ENCODE measurements at regions not wholly inside any gene's neighbourhood (a gene's known extent, or its start where the extent isn't known, plus 50 kb on each side); places are given as distances from the start of the nearest gene placed in this dataset.

- peaks cover 3% of the 10 kb centered on the region for H3K27me3 Mint-ChIP-seq (ENCODE audit: insufficient read depth, low read depth)
- H3K4me1 Mint-ChIP-seq: peaks cover 7% of the 10 kb centered on the region
- H4K20me1 ChIP-seq (ENCODE audit: low read depth): no peaks in the 10 kb centered on the region
- TF ChIP-seq, protein P1, sequence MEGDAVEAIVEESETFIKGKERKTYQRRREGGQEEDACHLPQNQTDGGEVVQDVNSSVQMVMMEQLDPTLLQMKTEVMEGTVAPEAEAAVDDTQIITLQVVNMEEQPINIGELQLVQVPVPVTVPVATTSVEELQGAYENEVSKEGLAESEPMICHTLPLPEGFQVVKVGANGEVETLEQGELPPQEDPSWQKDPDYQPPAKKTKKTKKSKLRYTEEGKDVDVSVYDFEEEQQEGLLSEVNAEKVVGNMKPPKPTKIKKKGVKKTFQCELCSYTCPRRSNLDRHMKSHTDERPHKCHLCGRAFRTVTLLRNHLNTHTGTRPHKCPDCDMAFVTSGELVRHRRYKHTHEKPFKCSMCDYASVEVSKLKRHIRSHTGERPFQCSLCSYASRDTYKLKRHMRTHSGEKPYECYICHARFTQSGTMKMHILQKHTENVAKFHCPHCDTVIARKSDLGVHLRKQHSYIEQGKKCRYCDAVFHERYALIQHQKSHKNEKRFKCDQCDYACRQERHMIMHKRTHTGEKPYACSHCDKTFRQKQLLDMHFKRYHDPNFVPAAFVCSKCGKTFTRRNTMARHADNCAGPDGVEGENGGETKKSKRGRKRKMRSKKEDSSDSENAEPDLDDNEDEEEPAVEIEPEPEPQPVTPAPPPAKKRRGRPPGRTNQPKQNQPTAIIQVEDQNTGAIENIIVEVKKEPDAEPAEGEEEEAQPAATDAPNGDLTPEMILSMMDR (IDR thresholded peaks at IDR 0.05): no peak
- TF ChIP-seq EZH2phosphoT487 (IDR thresholded peaks at IDR 0.05) (no peak), EZH2 (IDR thresholded peaks at IDR 0.05) (no peak)
- H3K9me3 ChIP-seq (ENCODE audit: low read depth): peaks cover 4% of the 10 kb centered on the region
- no peak overlapping the region for H3K9ac ChIP-seq
- H2AFZ ChIP-seq (replicated peaks): no peak overlapping the region
- H3K9me3 Mint-ChIP-seq: no peaks in the 10 kb centered on the region
- no peaks in the 10 kb centered on the region for H3F3A ChIP-seq (ENCODE audit: low read depth)
- no peaks in the 10 kb centered on the region for H3K4me1 ChIP-seq
- no peak overlapping the region for H3K27ac Mint-ChIP-seq
- no peak overlapping the region for H3K4me3 ChIP-seq
- no peaks in the 10 kb centered on the region for H3K27me3 ChIP-seq
- H3K27ac ChIP-seq: no peak overlapping the region
- no peaks in the 10 kb centered on the region for H3K79me2 ChIP-seq (ENCODE audit: low read depth)
- H3K36me3 Mint-ChIP-seq: no peaks in the 10 kb centered on the region
- no peak overlapping the region for H3K4me2 ChIP-seq
- H3K4me3 Mint-ChIP-seq: no peak overlapping the region
- no peaks in the 10 kb centered on the region for H3K36me3 ChIP-seq
- no peak for DNase-seq (ENCODE audit: low spot score)
Measured at GRCh38 chr2:13135856-13136255, 419.1 kb downstream of the TRIB2 start.

DNA sequence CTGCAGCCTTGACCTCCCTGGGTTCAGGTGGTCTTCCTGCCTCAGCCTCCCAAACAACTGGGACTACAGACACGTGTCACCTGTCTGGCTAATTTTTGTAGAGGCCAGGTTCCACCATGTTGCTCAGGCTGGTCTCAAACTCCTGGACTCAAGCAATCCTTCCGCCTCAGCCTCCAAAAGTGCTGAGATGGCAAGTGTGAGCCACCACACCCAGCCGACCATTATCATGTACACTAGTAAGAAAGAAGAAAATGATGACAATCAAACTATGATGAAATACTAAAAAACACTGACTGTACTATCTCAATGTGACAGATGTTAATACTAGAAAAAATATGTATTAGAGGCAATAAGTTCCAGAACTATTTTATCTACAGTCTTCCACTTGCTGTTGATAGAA lies 420.9 kb downstream of the TRIB2 start:
- Mint-ChIP-seq H3K4me1 (peaks cover 7% of the 10 kb centered on the region), H3K27me3 (ENCODE audit: insufficient read depth, low read depth) (peaks cover 2% of the 10 kb centered on the region), H3K27ac (no peak overlapping the region), H3K36me3 (no peaks in the 10 kb centered on the region), H3K9me3 (no peaks in the 10 kb centered on the region), H3K4me3 (no peak overlapping the region)
- Histone ChIP-seq H3K27ac (no peak overlapping the region), H3K4me3 (no peak overlapping the region), H3K9ac (no peak overlapping the region), H3F3A (ENCODE audit: low read depth) (no peaks in the 10 kb centered on the region), H3K9me3 (ENCODE audit: low read depth) (peaks cover 4% of the 10 kb centered on the region), H4K20me1 (ENCODE audit: low read depth) (no peaks in the 10 kb centered on the region), H3K4me2 (no peak overlapping the region), H3K27me3 (no peaks in the 10 kb centered on the region), H3K36me3 (no peaks in the 10 kb centered on the region), H2AFZ (replicated peaks) (no peak overlapping the region), H3K79me2 (ENCODE audit: low read depth) (no peaks in the 10 kb centered on the region), H3K4me1 (no peaks in the 10 kb centered on the region)
- TF ChIP-seq EZH2phosphoT487 (IDR thresholded peaks at IDR 0.05) (no peak), EZH2 (IDR thresholded peaks at IDR 0.05) (no peak)
- TF ChIP-seq, protein P1 (IDR thresholded peaks at IDR 0.05): no peak
- DNase-seq (ENCODE audit: low spot score): no peak

DNA sequence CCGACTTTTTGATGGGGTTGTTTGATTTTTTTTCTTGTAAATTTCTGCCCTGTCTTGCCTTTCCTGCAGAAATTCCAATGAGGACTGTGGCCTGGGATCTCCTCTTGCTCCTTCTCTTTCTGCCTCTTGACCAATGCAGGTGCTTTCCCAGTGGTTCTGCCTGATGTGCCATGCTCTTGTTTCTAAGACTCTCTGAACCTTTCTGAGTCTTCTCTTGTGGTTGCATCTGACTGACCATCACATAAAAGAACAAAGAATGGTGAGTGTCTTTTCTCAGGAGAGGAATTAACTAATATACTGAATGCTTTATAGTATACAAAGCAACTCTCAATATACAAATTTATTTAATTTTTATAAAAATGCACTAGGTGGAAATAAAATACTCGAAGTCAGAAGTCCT lies 424.6 kb downstream of the TRIB2 start:
- H3K4me1 Mint-ChIP-seq: no peaks in the 10 kb centered on the region
- Histone ChIP-seq H3K36me3 (no peaks in the 10 kb centered on the region), H3K9me3 (ENCODE audit: low read depth) (peaks cover 7% of the 10 kb centered on the region), H3K9ac (no peak overlapping the region), H4K20me1 (ENCODE audit: low read depth) (no peaks in the 10 kb centered on the region), H3K4me1 (no peaks in the 10 kb centered on the region), H3K27ac (no peak overlapping the region), H3F3A (ENCODE audit: low read depth) (no peaks in the 10 kb centered on the region), H2AFZ (replicated peaks) (no peak overlapping the region), H3K4me2 (no peak overlapping the region), H3K79me2 (ENCODE audit: low read depth) (no peaks in the 10 kb centered on the region), H3K4me3 (no peak overlapping the region), H3K27me3 (no peaks in the 10 kb centered on the region)
- no peak overlapping the region for H3K4me3 Mint-ChIP-seq
- TF ChIP-seq EZH2phosphoT487 (IDR thresholded peaks at IDR 0.05) (no peak), EZH2 (IDR thresholded peaks at IDR 0.05) (no peak)
- TF ChIP-seq, protein P1 (IDR thresholded peaks at IDR 0.05): no peak
- no peaks in the 10 kb centered on the region for H3K36me3 Mint-ChIP-seq
- no peaks in the 10 kb centered on the region for H3K9me3 Mint-ChIP-seq
- H3K27me3 Mint-ChIP-seq (ENCODE audit: insufficient read depth, low read depth): peaks cover 2% of the 10 kb centered on the region
- H3K27ac Mint-ChIP-seq: no peak overlapping the region
- DNase-seq (ENCODE audit: low spot score): no peak
